GM19324 (cell line): ENCODE measurements at regions not wholly inside any gene's neighbourhood (a gene's known extent, or its start where the extent isn't known, plus 50 kb on each side); places are given as distances from the start of the nearest gene placed in this dataset.

Source experiments
- ATAC-seq: cut with Tn5 transposase; IDR thresholded peaks from one replicate; pipeline ENCODE4 v1.9.1; 2021; ENCODE audit warnings: mild to moderate bottlenecking, moderate library complexity; ENCODE audit not compliant: unreplicated experiment, low FRiP score

- ATAC-seq = no peak
These were observed 307.5 kb upstream of the SALL1 start for GRCh38 chr16:51458356-51459140.

- no peak for ATAC-seq
These were observed 306.7 kb upstream of the SALL1 start for GRCh38 chr16:51457775-51458174.

GRCh38 chr16:51455398-51455797 lies 304.3 kb upstream of the SALL1 start:
- no peak for ATAC-seq

GRCh38 chr16:51453251-51453650 lies 302.2 kb upstream of the SALL1 start:
- no peak for ATAC-seq

- ATAC-seq = no peak
These were observed 299.8 kb upstream of the SALL1 start for GRCh38 chr16:51450909-51451308.

- no peak for ATAC-seq
These were observed 299.3 kb upstream of the SALL1 start for GRCh38 chr16:51450376-51450775.

- ATAC-seq = no peak
These were observed 298.4 kb upstream of the SALL1 start for GRCh38 chr16:51449441-51449840.

GRCh38 chr16:51445250-51445649 lies 294.2 kb upstream of the SALL1 start:
- no peak for ATAC-seq

- ATAC-seq = no peak
These were observed 292.9 kb upstream of the SALL1 start for GRCh38 chr16:51443934-51444333.

GRCh38 chr16:51442141-51442870 lies 291.2 kb upstream of the SALL1 start:
- no peak for ATAC-seq

- no peak for ATAC-seq
These were observed 289.2 kb upstream of the SALL1 start for GRCh38 chr16:51440131-51440889.

GRCh38 chr16:51439271-51439670 lies 288.2 kb upstream of the SALL1 start:
- ATAC-seq = no peak

GRCh38 chr16:51436742-51437141 lies 285.7 kb upstream of the SALL1 start:
- ATAC-seq = no peak

GRCh38 chr16:51434567-51435198 lies 283.6 kb upstream of the SALL1 start:
- ATAC-seq = no peak

- no peak for ATAC-seq
These were observed 282.5 kb upstream of the SALL1 start for GRCh38 chr16:51433599-51433998.

GRCh38 chr16:51431517-51432241 lies 280.6 kb upstream of the SALL1 start:
- no peak for ATAC-seq

GRCh38 chr16:51430716-51431369 lies 279.8 kb upstream of the SALL1 start:
- ATAC-seq = no peak

- no peak for ATAC-seq
These were observed 278.0 kb upstream of the SALL1 start for GRCh38 chr16:51429041-51429440.

GRCh38 chr16:51427085-51427484 lies 276.0 kb upstream of the SALL1 start:
- no peak for ATAC-seq

GRCh38 chr16:51426276-51426675 lies 275.2 kb upstream of the SALL1 start:
- no peak for ATAC-seq
